Endodermal cell (in vitro differentiated cells): ENCODE measurements at regions not wholly inside any gene's neighbourhood (a gene's known extent, or its start where the extent isn't known, plus 50 kb on each side); places are given as distances from the start of the nearest gene placed in this dataset.
"Not testable (repeated sequence)": the region's sequence is repeated elsewhere in the genome, so short reads cannot be mapped to it uniquely, and the experiment has no call there.

Source experiments
- DNase-seq: peaks from one replicate; pipeline ENCODE4 v3.0.0-alpha.2; 2017
- H3K27ac ChIP-seq: 2 replicates; pipeline ENCODE4 v1.5.1; 2013; ENCODE audit warnings: mild to moderate bottlenecking, low read depth, low read length, moderate library complexity
- H3K27me3 ChIP-seq: 2 replicates; pipeline ENCODE4 v1.6.1; 2013; ENCODE audit warnings: mild to moderate bottlenecking, low read length, moderate library complexity; ENCODE audit not compliant: insufficient read depth, control insufficient read depth, poor library complexity, severe bottlenecking
- H3K36me3 ChIP-seq: 2 replicates; pipeline ENCODE4 v1.7.0; 2013; ENCODE audit warnings: mild to moderate bottlenecking, low read length, moderate library complexity; ENCODE audit not compliant: control insufficient read depth, insufficient read depth
- H3K4me1 ChIP-seq: one replicate; pipeline ENCODE4 v1.7.0; 2013; ENCODE audit warnings: low read length; ENCODE audit not compliant: control insufficient read depth, insufficient read depth
- H3K4me3 ChIP-seq: 2 replicates; pipeline ENCODE4 v1.5.1; 2013; ENCODE audit warnings: mild to moderate bottlenecking, low read length, moderate library complexity
- H3K9ac ChIP-seq: 2 replicates; pipeline ENCODE4 v1.6.1; 2013; ENCODE audit warnings: mild to moderate bottlenecking, low read length, moderate library complexity; ENCODE audit not compliant: poor library complexity, severe bottlenecking; ENCODE audit errors: extremely low read depth
- H3K9me3 ChIP-seq: 2 replicates; pipeline ENCODE4 v1.6.1; 2013; ENCODE audit warnings: mild to moderate bottlenecking, low read length, moderate library complexity; ENCODE audit not compliant: control insufficient read depth
- H3K27ac Mint-ChIP-seq: 2 replicates; pipeline ENCODE4 v1.8.0; 2020; ENCODE audit warnings: mixed read lengths
- H3K27me3 Mint-ChIP-seq: 2 replicates; pipeline ENCODE4 v1.8.0; 2021; ENCODE audit warnings: mild to moderate bottlenecking, mixed read lengths; ENCODE audit not compliant: insufficient read depth
- H3K36me3 Mint-ChIP-seq: 2 replicates; pipeline ENCODE4 v1.8.0; 2020; ENCODE audit warnings: low read depth, mixed read lengths
- H3K4me1 Mint-ChIP-seq: 2 replicates; pipeline ENCODE4 v1.8.0; 2020; ENCODE audit warnings: mixed read lengths
- H3K4me3 Mint-ChIP-seq: 2 replicates; pipeline ENCODE4 v1.8.0; 2020; ENCODE audit warnings: mild to moderate bottlenecking, moderate library complexity, mixed read lengths
- H3K9me3 Mint-ChIP-seq: 2 replicates; pipeline ENCODE4 v1.8.0; 2020; ENCODE audit warnings: mild to moderate bottlenecking, mixed read lengths
- CTCF ChIP-seq: fragments of 200-600 bp; sonication (generic); conservative IDR thresholded peaks from 2 replicates; pipeline ENCODE4 v1.5.0; 2021; ENCODE audit warnings: antibody characterized with exemption, mild to moderate bottlenecking
- WGBS, 2 experiments: methylation state at CpG; one replicate each; pipeline versions ENCODE4 v1.1.5 to v1.1.7; 2013; ENCODE audit warnings: missing lambda C conversion rate in 2 of 2, mixed read lengths in 1 of 2; ENCODE audit not compliant: insufficient coverage in 1 of 2, insufficient read length in 1 of 2; 5-methylcytosine and 5-hydroxymethylcytosine counted together

GRCh38 chr4:181855307-181855706, 387.9 kb upstream of the TENM3 start:
- no peaks in the 10 kb centered on the region for H3K4me1 ChIP-seq
- Mint-ChIP-seq H3K27ac (no peak overlapping the region), H3K4me1 (peaks cover 3% of the 10 kb centered on the region), H3K4me3 (no peak overlapping the region), H3K36me3 (no peaks in the 10 kb centered on the region), H3K27me3 (no peaks in the 10 kb centered on the region), H3K9me3 (no peaks in the 10 kb centered on the region)
- 85 to 86% methylated on average over 1 of the region's 1 CpG for WGBS, 2 experiments
- no peak for TF ChIP-seq CTCF
- no peaks in the 10 kb centered on the region for H3K36me3 ChIP-seq
- H3K27ac ChIP-seq, result no peak overlapping the region
- H3K9ac ChIP-seq, result no peak overlapping the region
- H3K27me3 ChIP-seq, result no peaks in the 10 kb centered on the region
- no peak overlapping the region for H3K4me3 ChIP-seq
- H3K9me3 ChIP-seq, result no peaks in the 10 kb centered on the region
- no peak for DNase-seq

- not testable (repeated sequence) for H3K4me3 ChIP-seq, H3K27ac ChIP-seq, H3K4me3 Mint-ChIP-seq, H3K4me1 Mint-ChIP-seq, DNase-seq, H3K9me3 ChIP-seq, H3K27me3 Mint-ChIP-seq, H3K36me3 ChIP-seq, H3K36me3 Mint-ChIP-seq, H3K4me1 ChIP-seq, H3K27ac Mint-ChIP-seq, H3K9ac ChIP-seq, H3K27me3 ChIP-seq, H3K9me3 Mint-ChIP-seq
- 100% methylated on average over 1 of the region's 1 CpG; no CpG with 5 or more reads in 1 of the 2 experiments for WGBS, 2 experiments
These were observed 385.7 kb upstream of the TENM3 start for GRCh38 chr4:181857471-181857870.

GRCh38 chr4:181858741-181859140, 384.5 kb upstream of the TENM3 start:
- no peaks in the 10 kb centered on the region for H3K4me1 ChIP-seq
- no peak for DNase-seq
- H3K36me3 ChIP-seq, result no peaks in the 10 kb centered on the region
- no peak overlapping the region for H3K4me3 ChIP-seq
- WGBS, 2 experiments, result 93 to 95% methylated on average over 3 of the region's 4 CpGs
- H3K27me3 Mint-ChIP-seq, result no peaks in the 10 kb centered on the region
- no peaks in the 10 kb centered on the region for H3K9me3 ChIP-seq
- H3K9me3 Mint-ChIP-seq, result no peaks in the 10 kb centered on the region
- no peak overlapping the region for H3K27ac Mint-ChIP-seq
- H3K9ac ChIP-seq, result no peak overlapping the region
- H3K4me1 Mint-ChIP-seq, result peaks cover 4% of the 10 kb centered on the region
- H3K4me3 Mint-ChIP-seq, result no peak overlapping the region
- H3K27ac ChIP-seq, result no peak overlapping the region
- H3K27me3 ChIP-seq, result no peaks in the 10 kb centered on the region
- no peak for TF ChIP-seq CTCF
- no peaks in the 10 kb centered on the region for H3K36me3 Mint-ChIP-seq

GRCh38 chr4:181859439-181859838, 383.8 kb upstream of the TENM3 start:
- no peaks in the 10 kb centered on the region for H3K27me3 Mint-ChIP-seq
- WGBS, 2 experiments, result 95% methylated on average over 2 of the region's 2 CpGs; no CpG with 5 or more reads in 1 of the 2 experiments

More at GRCh38 chr4:181859439-181859838, 383.8 kb upstream of the TENM3 start:
- Mint-ChIP-seq H3K27ac (no peak overlapping the region), H3K4me3 (no peak overlapping the region), H3K4me1 (peaks cover 4% of the 10 kb centered on the region), H3K36me3 (no peaks in the 10 kb centered on the region), H3K9me3 (no peaks in the 10 kb centered on the region)
- no peak overlapping the region for H3K4me3 ChIP-seq
- DNase-seq, result no peak
- no peak overlapping the region for H3K9ac ChIP-seq
- H3K27me3 ChIP-seq, result no peaks in the 10 kb centered on the region
- no peaks in the 10 kb centered on the region for H3K36me3 ChIP-seq
- no peak for TF ChIP-seq CTCF
- no peaks in the 10 kb centered on the region for H3K4me1 ChIP-seq
- no peak overlapping the region for H3K27ac ChIP-seq
- no peaks in the 10 kb centered on the region for H3K9me3 ChIP-seq
